ENCODE measurements at regions not wholly inside any gene's neighbourhood (a gene's known extent, or its start where the extent isn't known, plus 50 kb on each side); places are given as distances from the start of the nearest gene placed in this dataset.
"Not testable (repeated sequence)": the region's sequence is repeated elsewhere in the genome, so short reads cannot be mapped to it uniquely, and the experiment has no call there.

DNA sequence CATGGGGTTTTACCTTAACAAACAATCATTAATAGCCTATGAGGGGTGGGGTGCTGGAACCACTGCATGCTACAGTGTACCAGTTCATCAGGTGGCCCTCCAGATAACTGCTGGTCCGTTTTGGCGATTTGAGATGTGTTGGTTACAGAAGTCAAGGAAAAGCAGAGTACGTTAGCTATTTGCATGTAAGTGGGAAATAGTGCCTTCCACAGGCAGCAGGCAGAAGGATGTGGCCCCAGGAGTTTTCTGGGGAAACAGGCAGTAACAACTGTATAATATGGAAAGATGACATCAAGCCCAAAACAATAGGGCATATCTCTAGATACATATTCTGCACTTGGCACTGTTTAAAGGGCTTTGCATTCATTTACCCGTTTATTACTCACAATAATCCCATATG lies 245.7 kb downstream of the COL4A1 start:
- no peaks in the 10 kb centered on the region for H3K27me3 Mint-ChIP-seq
- H3K36me3 Mint-ChIP-seq, result no peaks in the 10 kb centered on the region
- DNase-seq, result no peak
- no peak overlapping the region for H3K4me3 Mint-ChIP-seq
- no peaks in the 10 kb centered on the region for H3K4me1 Mint-ChIP-seq
- ATAC-seq (replicated peaks), result no peak
- no peaks in the 10 kb centered on the region for H3K9me3 Mint-ChIP-seq
- H3K27ac Mint-ChIP-seq, result no peak overlapping the region

DNA sequence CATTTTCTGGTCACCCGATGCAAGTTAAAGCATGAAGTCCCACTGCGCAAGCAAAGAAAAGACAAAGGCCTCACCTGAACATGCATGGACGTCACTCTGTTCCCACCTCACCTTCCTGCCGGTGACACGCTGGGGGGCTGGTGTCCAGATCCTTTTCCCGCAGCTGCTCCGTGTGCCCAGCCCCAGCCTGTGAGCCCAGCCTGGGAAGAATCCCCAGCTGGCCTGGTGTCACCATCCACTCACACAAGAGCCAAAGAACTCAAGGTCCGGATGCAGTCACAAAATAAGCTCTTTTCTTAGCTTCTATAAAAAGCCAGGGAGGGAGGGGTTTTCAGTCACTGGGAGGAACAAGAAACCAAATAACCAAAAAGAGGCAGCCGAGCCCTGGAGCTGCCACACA lies 249.9 kb downstream of the COL4A1 start:
- H3K27me3 Mint-ChIP-seq, result no peaks in the 10 kb centered on the region
- H3K4me3 Mint-ChIP-seq, result no peak overlapping the region
- peaks cover 0 to 3% of the 10 kb centered on the region in 2 donors for H3K4me1 Mint-ChIP-seq
- peaks cover 0 to 2% of the 10 kb centered on the region in 2 donors for H3K9me3 Mint-ChIP-seq
- H3K27ac Mint-ChIP-seq, result no peak overlapping the region
- DNase-seq (no peak), ATAC-seq (replicated peaks) (no peak)
- H3K36me3 Mint-ChIP-seq, result no peaks in the 10 kb centered on the region

DNA sequence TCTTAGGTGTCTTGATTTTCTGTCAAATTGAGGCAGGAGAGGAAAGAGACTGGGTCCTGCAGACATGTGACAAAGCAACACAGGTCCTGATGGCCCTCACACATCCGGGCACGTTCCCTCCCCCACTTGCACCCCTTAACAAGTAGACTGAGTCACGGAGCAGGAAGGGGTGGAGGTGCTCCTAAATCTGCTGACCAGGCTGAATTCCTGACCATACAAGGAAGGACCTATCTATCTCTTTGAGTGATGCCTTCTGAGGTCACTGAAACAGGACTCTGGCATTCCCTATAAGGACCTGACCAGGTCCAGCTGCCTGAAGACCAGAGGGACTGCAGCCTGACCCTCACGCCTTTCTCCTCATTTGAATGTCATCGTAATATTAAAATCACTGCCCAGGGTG lies 250.3 kb downstream of the COL4A1 start:
- DNase-seq (no peak), ATAC-seq (replicated peaks) (no peak)
- Mint-ChIP-seq H3K27ac (no peak overlapping the region), H3K4me3 (no peak overlapping the region), H3K9me3 (peaks cover 0 to 2% of the 10 kb centered on the region in 2 donors), H3K27me3 (no peaks in the 10 kb centered on the region), H3K4me1 (peaks cover 0 to 3% of the 10 kb centered on the region in 2 donors), H3K36me3 (no peaks in the 10 kb centered on the region)

DNA sequence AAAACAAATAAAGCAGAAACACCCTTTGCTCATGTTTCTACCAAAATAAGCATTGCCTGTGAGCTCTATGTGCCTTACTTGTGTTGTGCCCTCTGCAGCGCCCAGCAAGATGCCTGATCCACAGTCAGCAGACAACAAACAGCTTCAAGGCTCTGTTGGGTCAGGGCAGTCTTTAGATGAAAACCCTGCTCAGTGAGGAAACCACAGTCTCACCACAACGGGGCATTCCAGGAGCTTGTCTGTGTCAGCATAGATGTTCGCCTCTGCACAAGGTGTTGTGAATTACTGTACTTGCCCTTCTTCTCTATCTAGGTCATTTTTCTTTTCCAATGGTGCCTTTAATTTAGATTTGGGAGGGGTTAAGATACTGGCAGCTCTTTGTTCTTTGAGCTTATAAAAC lies 251.9 kb downstream of the COL4A1 start:
- peak; percentile 85 to 91 for ATAC-seq (replicated peaks)
- H3K9me3 Mint-ChIP-seq, result peaks cover 0 to 2% of the 10 kb centered on the region in 2 donors
- H3K27me3 Mint-ChIP-seq, result no peaks in the 10 kb centered on the region

GRCh38 chr13:110054041-110054440 lies 252.9 kb downstream of the COL4A1 start:
- Mint-ChIP-seq H3K27me3 (no peaks in the 10 kb centered on the region), H3K36me3 (no peaks in the 10 kb centered on the region), H3K4me3 (no peak overlapping the region), H3K9me3 (peaks cover 0 to 2% of the 10 kb centered on the region in 2 donors), H3K4me1 (peaks cover 0 to 3% of the 10 kb centered on the region in 2 donors), H3K27ac (no peak overlapping the region)
- no peak for ATAC-seq (replicated peaks)
- no peak for DNase-seq

More for the DNA sequence above, 251.9 kb downstream of the COL4A1 start:
- no peak overlapping the region for H3K27ac Mint-ChIP-seq
- H3K36me3 Mint-ChIP-seq, result no peaks in the 10 kb centered on the region
- no peak overlapping the region for H3K4me3 Mint-ChIP-seq
- H3K4me1 Mint-ChIP-seq, result peaks cover 0 to 3% of the 10 kb centered on the region in 2 donors
- no peak for DNase-seq

- no peak for ATAC-seq (replicated peaks)
Measured at GRCh38 chr13:110047496-110047895, 259.5 kb downstream of the COL4A1 start.

GRCh38 chr13:110046811-110047210 lies 260.1 kb downstream of the COL4A1 start:
- Mint-ChIP-seq H3K27ac (no peak overlapping the region), H3K4me3 (no peak overlapping the region), H3K4me1 (peaks cover 0 to 6% of the 10 kb centered on the region in 2 donors), H3K27me3 (peaks cover 9 to 15% of the 10 kb centered on the region in 2 donors), H3K36me3 (no peaks in the 10 kb centered on the region), H3K9me3 (peaks cover 0 to 2% of the 10 kb centered on the region in 2 donors)
- DNase-seq (no peak), ATAC-seq (replicated peaks) (no peak)

More at GRCh38 chr13:110047496-110047895, 259.5 kb downstream of the COL4A1 start:
- H3K4me3 Mint-ChIP-seq, result no peak overlapping the region
- no peaks in the 10 kb centered on the region for H3K36me3 Mint-ChIP-seq
- peaks cover 0 to 6% of the 10 kb centered on the region in 2 donors for H3K4me1 Mint-ChIP-seq
- DNase-seq, result no peak
- H3K27ac Mint-ChIP-seq, result no peak overlapping the region
- H3K9me3 Mint-ChIP-seq, result peaks cover 0 to 2% of the 10 kb centered on the region in 2 donors
- peaks cover 9 to 15% of the 10 kb centered on the region in 2 donors for H3K27me3 Mint-ChIP-seq

- no peak overlapping the region for H3K27ac Mint-ChIP-seq
- no peak for DNase-seq
- ATAC-seq (replicated peaks), result no peak
- peaks cover 0 to 6% of the 10 kb centered on the region in 2 donors for H3K4me1 Mint-ChIP-seq
- no peak overlapping the region for H3K4me3 Mint-ChIP-seq
- H3K27me3 Mint-ChIP-seq, result peaks cover 9 to 15% of the 10 kb centered on the region in 2 donors
- H3K36me3 Mint-ChIP-seq, result no peaks in the 10 kb centered on the region
- H3K9me3 Mint-ChIP-seq, result peaks cover 0 to 4% of the 10 kb centered on the region in 2 donors
Measured at GRCh38 chr13:110045919-110046318, 259.5 kb upstream of the IRS2 start.

- H3K9me3 Mint-ChIP-seq, result peaks cover 0 to 4% of the 10 kb centered on the region in 2 donors
Measured at GRCh38 chr13:110045202-110045601, 258.8 kb upstream of the IRS2 start.

DNA sequence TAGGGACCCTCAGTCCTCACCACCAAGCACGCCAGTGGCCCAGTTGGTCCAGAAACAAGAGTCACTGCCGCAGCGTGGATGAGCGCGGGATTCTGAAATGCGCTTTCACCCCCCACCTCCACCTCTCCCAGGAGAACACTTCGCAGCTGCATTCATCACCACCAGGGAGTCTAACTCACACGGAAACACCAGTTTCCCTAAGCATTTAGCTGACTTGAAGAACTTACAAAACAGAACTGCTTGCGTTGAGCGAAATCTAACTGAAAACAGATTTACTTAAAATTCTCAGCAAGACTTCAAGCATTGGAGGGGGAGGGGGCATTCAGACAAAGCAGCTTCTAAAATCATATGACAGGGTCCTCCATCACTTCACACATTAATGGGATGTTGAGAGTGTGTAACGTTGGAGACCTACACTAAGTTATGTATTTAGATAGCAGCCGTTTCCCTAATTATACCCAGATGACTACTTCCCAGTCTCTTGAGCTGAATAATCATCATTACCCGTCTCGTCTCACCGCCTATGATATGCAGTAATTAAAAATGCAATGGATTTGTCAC lies 258.2 kb upstream of the IRS2 start:
- ATAC-seq (replicated peaks), result no peak

More at GRCh38 chr13:110045202-110045601, 258.8 kb upstream of the IRS2 start:
- Mint-ChIP-seq H3K27ac (no peak overlapping the region), H3K36me3 (no peaks in the 10 kb centered on the region), H3K4me3 (no peak overlapping the region), H3K4me1 (peaks cover 0 to 6% of the 10 kb centered on the region in 2 donors), H3K27me3 (peaks cover 9 to 15% of the 10 kb centered on the region in 2 donors)
- no peak for DNase-seq
- ATAC-seq (replicated peaks), result no peak

DNA sequence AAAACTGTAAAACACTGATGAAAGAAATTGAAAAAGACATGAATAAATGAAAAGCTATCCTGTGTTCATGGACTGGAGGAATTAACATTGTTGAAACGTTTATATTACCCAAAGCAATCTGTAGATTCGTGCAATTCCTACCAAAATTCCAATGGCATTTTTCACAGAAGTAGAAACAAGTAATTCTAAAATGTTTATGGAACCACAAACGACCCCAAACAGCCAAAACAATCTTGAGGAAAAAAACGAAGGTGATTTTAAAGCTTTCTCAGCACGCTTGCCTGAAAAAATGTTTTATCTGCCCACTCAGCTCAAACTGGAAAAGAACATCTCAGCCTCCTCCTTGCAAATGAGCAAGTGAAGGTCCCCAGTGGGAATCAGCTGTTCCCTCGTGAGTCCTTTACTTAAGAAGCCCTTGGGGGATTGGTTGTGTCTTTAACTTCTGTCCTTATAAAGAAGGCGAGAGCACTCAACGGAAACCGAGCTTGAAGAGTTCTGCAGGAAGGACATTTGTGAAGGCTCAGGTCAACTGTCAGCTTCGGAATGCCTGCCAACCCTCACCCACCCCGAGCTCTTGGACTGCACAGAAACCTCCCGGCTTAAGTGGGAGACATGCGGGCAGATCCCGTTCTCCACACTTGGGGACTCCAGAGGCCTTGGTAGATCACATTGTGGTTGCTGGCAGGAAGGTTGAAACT lies 256.0 kb upstream of the IRS2 start:
- DNase-seq (no peak), ATAC-seq (replicated peaks) (no peak)
- Mint-ChIP-seq H3K4me3 (no peak overlapping the region), H3K36me3 (no peaks in the 10 kb centered on the region), H3K27me3 (peaks cover 5 to 15% of the 10 kb centered on the region in 2 donors), H3K9me3 (peaks cover 0 to 2% of the 10 kb centered on the region in 2 donors), H3K4me1 (peaks cover 0 to 6% of the 10 kb centered on the region in 2 donors), H3K27ac (no peak overlapping the region)

More for the DNA sequence above, 258.2 kb upstream of the IRS2 start:
- Mint-ChIP-seq H3K4me1 (peaks cover 0 to 6% of the 10 kb centered on the region in 2 donors), H3K36me3 (no peaks in the 10 kb centered on the region), H3K9me3 (peaks cover 0 to 4% of the 10 kb centered on the region in 2 donors), H3K4me3 (no peak overlapping the region), H3K27me3 (peaks cover 9 to 15% of the 10 kb centered on the region in 2 donors), H3K27ac (no peak overlapping the region)
- DNase-seq, result no peak

DNA sequence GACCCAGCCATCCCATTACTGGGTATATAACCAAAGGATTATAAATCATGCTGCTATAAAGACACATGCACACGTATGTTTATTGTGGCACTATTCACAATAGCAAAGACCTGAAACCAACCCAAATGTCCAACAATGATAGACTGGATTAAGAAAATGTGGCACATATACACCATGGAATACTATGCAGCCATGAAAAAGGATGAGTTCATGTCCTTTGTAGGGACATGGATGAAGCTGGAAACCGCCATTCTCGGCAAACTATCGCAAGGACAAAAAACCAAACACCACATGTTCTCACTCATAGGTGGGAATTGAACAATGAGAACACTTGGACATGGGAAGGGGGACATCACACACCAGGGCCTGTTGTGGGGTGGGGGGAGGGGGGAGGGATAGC lies 255.3 kb upstream of the IRS2 start:
- ATAC-seq (replicated peaks); H3K9me3 Mint-ChIP-seq; H3K27ac Mint-ChIP-seq; H3K4me3 Mint-ChIP-seq; H3K4me1 Mint-ChIP-seq; DNase-seq; H3K36me3 Mint-ChIP-seq: not testable (repeated sequence)
- H3K27me3 Mint-ChIP-seq, result peaks cover 5 to 15% of the 10 kb centered on the region in 2 donors

- H3K27me3 Mint-ChIP-seq, result no peaks in the 10 kb centered on the region
- ATAC-seq (replicated peaks) (no peak), DNase-seq (no peak)
- no peak overlapping the region for H3K4me3 Mint-ChIP-seq
- H3K36me3 Mint-ChIP-seq, result no peaks in the 10 kb centered on the region
- H3K4me1 Mint-ChIP-seq, result no peaks in the 10 kb centered on the region
- no peak overlapping the region for H3K27ac Mint-ChIP-seq
- H3K9me3 Mint-ChIP-seq, result peaks cover 0 to 2% of the 10 kb centered on the region in 2 donors
Measured at GRCh38 chr13:110037925-110038573, 251.7 kb upstream of the IRS2 start.

GRCh38 chr13:110036060-110036459 lies 249.7 kb upstream of the IRS2 start:
- Mint-ChIP-seq H3K4me1 (no peaks in the 10 kb centered on the region), H3K4me3 (no peak overlapping the region), H3K27ac (no peak overlapping the region), H3K27me3 (no peaks in the 10 kb centered on the region), H3K9me3 (no peaks in the 10 kb centered on the region), H3K36me3 (no peaks in the 10 kb centered on the region)
- ATAC-seq (replicated peaks), result no peak
- no peak for DNase-seq
